B cell (primary cell): ENCODE measurements at regions not wholly inside any gene's neighbourhood (a gene's known extent, or its start where the extent isn't known, plus 50 kb on each side); places are given as distances from the start of the nearest gene placed in this dataset.

Experiments used
- EZH2 ChIP-seq: IDR thresholded peaks from 2 replicates; pipeline ENCODE4 v1.6.1; 2012; ENCODE audit warnings: borderline replicate concordance, low read depth, mild to moderate bottlenecking, moderate library complexity, low read length; ENCODE audit not compliant: insufficient read depth, poor library complexity, severe bottlenecking
- TF ChIP-seq, protein P1 (sequence below): fragments of 200-600 bp; IDR thresholded peaks from one replicate; pipeline ENCODE4 v1.8.0; 2022; ENCODE audit warnings: antibody characterized with exemption, mild to moderate bottlenecking

GRCh38 chr17:26731005-26731921, 562.7 kb upstream of the WSB1 start:
- TF ChIP-seq, protein P1, sequence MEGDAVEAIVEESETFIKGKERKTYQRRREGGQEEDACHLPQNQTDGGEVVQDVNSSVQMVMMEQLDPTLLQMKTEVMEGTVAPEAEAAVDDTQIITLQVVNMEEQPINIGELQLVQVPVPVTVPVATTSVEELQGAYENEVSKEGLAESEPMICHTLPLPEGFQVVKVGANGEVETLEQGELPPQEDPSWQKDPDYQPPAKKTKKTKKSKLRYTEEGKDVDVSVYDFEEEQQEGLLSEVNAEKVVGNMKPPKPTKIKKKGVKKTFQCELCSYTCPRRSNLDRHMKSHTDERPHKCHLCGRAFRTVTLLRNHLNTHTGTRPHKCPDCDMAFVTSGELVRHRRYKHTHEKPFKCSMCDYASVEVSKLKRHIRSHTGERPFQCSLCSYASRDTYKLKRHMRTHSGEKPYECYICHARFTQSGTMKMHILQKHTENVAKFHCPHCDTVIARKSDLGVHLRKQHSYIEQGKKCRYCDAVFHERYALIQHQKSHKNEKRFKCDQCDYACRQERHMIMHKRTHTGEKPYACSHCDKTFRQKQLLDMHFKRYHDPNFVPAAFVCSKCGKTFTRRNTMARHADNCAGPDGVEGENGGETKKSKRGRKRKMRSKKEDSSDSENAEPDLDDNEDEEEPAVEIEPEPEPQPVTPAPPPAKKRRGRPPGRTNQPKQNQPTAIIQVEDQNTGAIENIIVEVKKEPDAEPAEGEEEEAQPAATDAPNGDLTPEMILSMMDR = no peak
- TF ChIP-seq EZH2 = no peak
